GM21825 (cell line): ENCODE measurements at regions not wholly inside any gene's neighbourhood (a gene's known extent, or its start where the extent isn't known, plus 50 kb on each side); places are given as distances from the start of the nearest gene placed in this dataset.
"Not testable (repeated sequence)": the region's sequence is repeated elsewhere in the genome, so short reads cannot be mapped to it uniquely, and the experiment has no call there.

Experiments
- ATAC-seq: cut with Tn5 transposase; IDR thresholded peaks from one replicate; pipeline ENCODE4 v1.9.1; 2021; ENCODE audit warnings: mild to moderate bottlenecking, moderate library complexity; ENCODE audit not compliant: unreplicated experiment

DNA sequence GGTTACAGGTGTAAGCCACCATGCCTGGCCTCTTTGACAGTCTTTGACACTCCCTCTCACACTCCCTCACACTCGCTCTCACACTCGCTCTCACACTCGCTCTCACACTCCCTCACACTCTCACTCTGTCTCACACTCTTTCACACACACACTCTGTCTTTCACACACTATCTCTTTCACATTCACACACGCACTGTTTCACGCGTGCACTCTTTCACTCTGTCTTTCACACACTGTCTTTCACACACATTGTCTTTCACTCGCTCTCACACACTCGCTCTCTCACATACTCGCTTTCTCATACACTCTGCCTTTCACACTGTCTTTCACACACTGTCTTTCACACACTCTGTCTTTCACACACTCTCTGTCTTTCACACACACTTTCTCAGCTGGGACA is 167.1 kb upstream of the CXCL13 start:
- ATAC-seq: no peak

- ATAC-seq: no peak
Measured at GRCh38 chr4:77443941-77444340, 161.7 kb upstream of the CXCL13 start.

DNA sequence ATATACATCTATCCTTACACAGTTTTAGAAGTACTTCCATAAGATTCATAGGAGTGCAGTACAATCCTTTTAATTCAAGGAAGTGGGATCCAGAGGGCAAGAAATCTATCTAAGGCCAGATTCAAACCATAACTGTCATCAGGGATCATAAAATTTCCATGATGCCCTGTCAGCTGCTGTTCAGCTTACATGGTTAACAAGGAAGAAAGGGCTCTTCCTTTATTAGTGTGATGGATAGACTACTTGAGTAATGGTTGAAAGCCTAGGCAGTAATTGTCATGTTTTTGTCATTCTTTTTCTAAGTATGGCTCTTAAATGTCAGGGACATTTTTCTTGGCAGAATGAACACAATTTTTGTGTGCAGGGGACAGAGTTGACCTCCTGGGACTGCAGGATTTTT is 159.8 kb upstream of the CXCL13 start:
- ATAC-seq: no peak

DNA sequence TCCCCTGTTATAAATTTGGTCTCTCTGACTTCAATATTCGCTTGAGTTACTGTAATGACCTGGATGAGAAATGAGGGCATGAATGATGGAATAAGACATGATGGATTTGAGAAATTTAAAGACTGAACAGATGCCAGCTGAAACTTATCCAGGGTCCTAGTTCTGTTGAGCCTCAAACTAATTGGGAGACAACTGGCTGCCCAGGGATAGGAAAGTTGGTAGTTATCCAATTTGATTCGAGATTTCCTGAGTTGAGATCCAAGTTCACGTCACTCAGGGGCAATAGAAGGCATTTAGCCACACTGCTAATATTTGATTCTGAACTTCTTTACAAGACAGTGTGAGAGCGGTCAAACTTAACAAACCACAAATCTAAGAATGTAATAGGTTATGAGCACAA is 159.0 kb upstream of the CXCL13 start:
- ATAC-seq: no peak

DNA sequence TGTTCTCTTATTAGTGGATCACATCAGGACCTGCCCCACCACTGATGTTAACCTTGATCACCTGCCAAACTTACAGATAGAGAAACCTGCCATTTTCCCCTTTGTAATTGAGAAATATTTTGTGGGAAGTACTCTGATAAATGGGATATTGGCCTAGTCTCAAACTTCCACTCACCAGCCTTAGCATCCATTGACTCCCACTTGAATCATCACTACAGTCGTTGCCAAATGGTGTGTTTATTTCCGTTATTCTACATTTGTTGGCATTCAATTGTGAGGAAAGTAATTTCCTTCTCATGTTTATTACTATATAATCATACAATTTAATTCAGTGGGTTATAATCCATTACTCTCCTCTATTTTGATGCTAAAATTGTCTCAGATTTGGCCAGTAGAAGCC is 156.4 kb upstream of the CXCL13 start:
- no peak for ATAC-seq

- no peak for ATAC-seq
Measured at GRCh38 chr4:77450006-77450405, 155.6 kb upstream of the CXCL13 start.

DNA sequence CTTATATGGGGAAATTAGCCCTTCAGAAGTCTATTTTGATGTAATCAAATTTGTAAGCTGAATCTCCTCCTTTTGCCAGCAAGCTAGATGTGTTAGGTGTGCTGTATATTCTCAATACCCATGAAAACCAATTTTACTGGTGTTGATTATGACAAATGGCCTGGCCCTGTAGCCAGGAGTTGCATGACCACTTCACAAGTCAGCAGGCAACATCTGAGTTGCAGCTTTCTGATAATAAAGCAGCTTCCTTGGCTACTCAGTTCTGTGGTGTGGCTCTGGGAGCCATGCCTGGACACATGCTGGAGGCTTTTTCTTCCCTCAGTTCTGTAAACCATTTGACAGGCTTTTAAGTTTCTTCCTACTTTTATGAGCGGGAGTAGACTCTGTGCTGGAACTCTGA is 154.1 kb upstream of the CXCL13 start:
- ATAC-seq: no peak

GRCh38 chr4:77452117-77452516 is 153.5 kb upstream of the CXCL13 start:
- ATAC-seq: not testable (repeated sequence)

DNA sequence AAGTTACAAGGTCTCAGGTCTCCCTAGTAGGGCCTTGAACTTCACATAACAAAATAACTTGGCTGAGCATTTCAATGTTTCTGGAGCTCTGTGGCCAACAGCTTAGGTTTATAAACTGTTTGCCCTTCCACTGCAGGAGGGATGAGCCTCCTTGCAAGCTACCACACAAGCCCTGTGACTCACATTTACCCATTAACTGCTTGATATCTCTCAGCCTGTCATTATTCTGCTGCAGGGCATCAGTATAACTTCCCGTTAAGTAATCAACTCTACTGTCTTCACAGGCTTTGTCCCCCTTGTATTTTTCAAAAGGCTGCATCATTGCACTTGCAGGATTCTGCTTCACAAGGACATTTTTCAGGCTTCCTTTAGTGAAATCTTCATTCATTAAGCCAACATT is 151.7 kb upstream of the CXCL13 start:
- no peak for ATAC-seq

DNA sequence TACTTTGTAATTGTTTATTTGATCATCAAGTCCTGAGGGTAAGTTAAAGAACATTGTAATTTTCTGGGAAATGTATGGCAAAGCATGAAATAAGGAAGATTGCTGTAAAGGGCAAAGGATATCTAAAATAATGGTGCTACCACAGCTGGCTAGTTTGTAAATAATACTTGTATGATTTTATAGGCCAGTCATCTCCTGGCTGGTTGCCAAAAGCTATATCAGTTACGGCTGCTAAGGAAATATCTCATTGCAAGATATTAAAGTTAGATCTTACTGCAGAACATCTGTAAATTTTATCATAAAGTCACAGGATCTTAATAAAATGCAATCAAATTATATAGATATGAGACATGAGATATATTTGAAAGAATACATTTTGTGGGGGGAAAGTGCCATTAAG is 150.8 kb upstream of the CXCL13 start:
- ATAC-seq: no peak

DNA sequence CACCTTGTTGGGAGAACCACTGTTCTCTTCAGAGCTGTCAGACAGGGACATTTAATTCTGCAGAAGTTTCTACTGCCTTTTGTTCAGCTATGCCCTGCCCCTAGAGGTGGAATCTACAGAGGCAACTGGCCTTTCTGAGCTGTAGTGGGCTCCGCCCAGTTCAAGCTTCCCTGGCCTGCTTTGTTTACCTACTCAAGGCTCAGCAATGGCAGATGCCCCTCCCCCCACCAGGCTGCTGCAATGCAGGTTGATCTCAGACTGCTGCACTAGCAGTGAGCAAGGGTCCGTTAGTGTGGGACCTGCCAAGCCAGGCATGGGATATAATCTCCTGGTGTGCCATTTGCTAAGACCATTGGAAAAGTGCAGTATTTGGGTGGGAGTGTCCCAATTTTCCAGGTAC is 141.5 kb upstream of the CXCL13 start:
- not testable (repeated sequence) for ATAC-seq

GRCh38 chr4:77465271-77465670 is 140.3 kb upstream of the CXCL13 start:
- ATAC-seq: no peak

- ATAC-seq: no peak
Measured at GRCh38 chr4:77466430-77466829, 139.2 kb upstream of the CXCL13 start.

DNA sequence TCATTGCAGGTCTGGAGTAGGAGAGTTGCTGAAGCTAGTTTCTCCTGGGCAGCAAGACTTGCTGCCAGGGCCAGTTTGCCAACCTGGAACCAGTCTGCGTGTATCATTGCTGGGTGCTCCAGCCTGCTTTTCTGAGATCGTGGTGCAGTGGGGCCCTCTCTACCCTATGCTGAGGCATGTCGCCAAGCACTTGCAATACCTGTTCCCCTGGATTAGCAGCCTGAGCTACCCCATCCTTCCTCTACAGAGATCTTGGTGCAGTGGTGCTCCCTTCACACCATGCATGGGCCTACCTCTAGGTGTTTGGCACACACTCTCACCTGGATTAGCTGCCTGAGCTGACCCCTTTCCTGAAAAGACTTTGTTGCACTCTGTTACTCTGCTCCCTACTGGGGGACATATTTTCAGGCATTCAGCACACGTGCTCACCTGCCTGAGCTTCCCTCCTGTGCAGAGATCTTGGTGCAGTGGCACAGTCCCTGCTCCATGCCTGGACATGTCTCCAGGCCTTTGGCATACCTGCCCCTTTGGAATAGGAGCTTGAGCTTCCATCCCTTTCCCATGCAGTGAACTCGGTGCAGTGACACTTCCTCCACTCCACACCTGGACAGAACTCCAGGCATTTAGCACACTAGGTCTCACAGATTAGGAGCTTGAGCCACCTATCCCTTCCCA is 133.7 kb upstream of the CXCL13 start:
- ATAC-seq: no peak

- no peak for ATAC-seq
Measured at GRCh38 chr4:77473509-77473908, 132.1 kb upstream of the CXCL13 start.

DNA sequence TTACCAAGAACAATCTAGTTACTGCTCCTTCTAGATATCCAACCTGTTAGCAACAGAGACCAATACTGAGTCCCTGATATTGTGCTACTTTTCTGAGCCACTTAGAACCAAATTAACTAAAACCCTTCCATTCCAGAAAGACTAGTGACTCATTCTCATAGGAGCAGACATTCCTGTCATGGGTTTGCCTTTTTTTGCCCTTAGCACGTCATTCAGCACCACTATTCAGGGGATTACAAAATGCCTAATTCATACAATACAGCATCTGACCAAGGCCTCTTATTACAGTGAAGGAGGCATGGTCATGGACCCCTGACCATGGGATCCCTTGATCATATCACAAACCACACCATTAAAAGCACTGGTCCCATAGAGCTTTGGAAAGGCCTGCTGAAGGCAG is 123.8 kb upstream of the CXCL13 start:
- no peak for ATAC-seq

DNA sequence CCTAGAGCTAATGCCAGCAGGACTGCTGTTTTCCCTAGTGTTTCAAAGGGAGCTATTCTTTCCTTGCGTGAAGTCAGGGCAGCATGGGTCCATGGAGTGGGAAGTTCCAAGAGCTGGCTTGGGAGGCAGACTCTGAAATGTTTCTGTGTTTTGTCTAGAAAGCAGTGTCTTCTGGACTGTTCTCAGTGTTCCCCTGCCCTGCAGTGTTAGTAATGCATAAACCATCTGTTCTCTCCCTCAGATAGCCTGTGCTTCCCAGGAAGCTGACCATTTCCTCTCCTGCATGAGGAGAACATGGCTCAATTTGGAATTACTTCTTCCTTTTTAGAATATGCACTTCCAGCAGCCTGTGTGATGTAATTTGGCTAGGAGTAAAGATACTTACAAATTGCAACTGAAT is 116.7 kb upstream of the CXCL13 start:
- no peak for ATAC-seq

DNA sequence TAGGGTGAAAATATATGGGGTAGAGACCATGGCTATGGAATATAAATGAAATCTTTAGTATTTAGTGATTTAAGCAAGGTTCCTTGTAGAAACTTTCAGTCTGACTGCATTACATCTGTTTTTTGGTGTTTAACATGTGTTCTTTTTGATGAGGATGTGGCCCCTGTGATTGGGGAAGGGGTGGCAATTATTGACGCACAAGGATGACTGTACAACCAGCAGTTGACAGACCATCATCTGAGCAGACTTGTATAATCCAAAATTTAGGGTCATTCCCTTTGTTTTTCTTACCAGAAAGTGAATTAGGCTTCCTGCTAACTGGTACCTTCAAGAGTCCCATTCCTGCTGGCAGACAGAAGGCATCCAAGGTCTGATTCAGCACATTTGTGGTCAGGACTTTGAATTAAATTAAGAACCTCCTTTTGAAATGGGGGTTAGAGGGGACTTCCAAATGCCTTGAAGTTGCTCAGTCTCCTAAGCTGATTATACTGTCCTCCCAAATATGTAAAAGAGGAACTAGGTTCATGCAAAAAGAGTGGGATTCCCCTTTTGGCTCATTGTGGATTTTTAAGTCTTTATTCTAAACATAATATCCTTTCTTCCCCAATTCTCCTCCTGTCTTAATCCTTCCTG is 112.4 kb upstream of the CXCL13 start:
- no peak for ATAC-seq

DNA sequence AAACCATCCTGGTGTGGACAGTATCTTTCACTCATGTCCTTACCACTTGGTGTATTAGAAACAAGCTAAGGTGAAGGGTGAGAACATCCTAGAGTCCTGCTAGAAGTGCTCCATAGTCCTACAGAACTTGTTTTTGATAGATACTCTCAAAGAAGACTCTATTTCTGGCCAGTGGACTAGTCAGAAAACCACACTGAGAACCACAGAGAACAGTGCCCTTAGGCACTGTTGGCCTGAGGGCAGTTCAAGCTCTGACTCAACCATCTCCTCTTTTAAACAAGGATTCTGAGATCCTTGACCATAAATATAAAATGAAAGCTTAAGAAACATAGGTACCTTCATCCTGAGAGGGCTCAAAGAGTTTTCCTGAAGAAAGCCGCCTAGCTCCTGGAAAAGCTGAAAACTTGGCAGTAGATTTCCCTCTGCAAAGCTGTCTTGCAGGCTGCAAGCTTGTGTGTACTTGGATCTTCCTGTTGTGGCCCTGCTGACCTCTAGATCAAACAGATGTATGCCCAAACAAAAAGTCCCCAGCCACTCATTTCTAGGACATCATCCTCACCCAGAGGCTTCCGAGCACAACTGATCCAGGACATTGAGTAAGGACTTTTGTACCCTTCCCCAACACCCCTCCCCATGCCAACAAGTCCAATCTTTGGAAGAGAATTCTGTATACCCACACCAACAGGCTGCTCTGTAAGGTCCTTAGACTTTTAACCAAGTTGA is 111.6 kb upstream of the CXCL13 start:
- no peak for ATAC-seq

DNA sequence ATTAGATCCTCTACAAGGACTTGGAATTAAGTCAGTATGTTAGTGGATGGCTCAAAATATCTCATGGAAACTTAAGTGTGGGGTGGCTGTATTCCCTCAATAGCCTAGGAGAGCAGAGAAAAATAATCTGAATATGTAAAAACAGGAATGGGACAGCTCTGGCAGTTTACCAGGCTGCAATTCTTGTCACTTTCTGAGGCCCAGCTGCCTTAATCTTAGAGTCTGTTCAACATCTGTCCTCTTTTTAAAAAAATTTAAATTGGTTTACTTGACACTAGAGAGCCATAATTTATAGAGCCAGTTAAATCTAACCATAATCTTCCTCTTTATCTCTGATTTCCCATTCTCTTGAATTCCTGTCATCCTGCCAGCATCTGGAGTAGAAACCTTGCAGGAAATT is 109.2 kb upstream of the CXCL13 start:
- no peak for ATAC-seq

- no peak for ATAC-seq
Measured at GRCh38 chr4:77500801-77501200, 104.8 kb upstream of the CXCL13 start.

GRCh38 chr4:77501240-77501639 is 104.4 kb upstream of the CXCL13 start:
- ATAC-seq: no peak
